GM19438 (cell line): ENCODE measurements at regions not wholly inside any gene's neighbourhood (a gene's known extent, or its start where the extent isn't known, plus 50 kb on each side); places are given as distances from the start of the nearest gene placed in this dataset.

Experiments
- ATAC-seq: cut with Tn5 transposase; IDR thresholded peaks from one replicate; pipeline ENCODE4 v1.9.1; 2021; ENCODE audit warnings: low read depth; ENCODE audit not compliant: unreplicated experiment

GRCh38 chr21:24308183-24308582 lies 1299.1 kb downstream of the MRPL39 start:
- no peak for ATAC-seq

- no peak for ATAC-seq
These were observed 1304.9 kb downstream of the MRPL39 start for GRCh38 chr21:24302400-24302799.

DNA sequence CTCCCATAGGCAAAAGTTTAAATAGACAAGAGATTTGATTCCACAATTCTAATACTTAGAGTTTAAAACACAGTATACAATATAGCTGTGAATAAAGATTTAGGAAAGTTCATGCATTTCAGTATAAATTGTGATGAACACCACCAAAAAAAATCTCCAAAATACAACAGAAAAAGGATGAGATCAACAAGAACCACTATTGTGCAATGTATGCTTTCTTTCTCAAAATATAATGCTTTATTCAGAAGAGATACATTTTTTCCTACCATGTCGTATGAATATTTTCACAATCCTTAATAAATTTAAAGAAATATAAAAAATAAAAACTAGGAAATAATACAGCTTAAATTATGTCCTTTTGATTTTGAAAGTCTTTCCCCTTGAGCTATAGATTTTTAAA lies 1309.2 kb downstream of the MRPL39 start:
- ATAC-seq: no peak

GRCh38 chr21:24294171-24294570 lies 1313.1 kb downstream of the MRPL39 start:
- ATAC-seq: no peak

DNA sequence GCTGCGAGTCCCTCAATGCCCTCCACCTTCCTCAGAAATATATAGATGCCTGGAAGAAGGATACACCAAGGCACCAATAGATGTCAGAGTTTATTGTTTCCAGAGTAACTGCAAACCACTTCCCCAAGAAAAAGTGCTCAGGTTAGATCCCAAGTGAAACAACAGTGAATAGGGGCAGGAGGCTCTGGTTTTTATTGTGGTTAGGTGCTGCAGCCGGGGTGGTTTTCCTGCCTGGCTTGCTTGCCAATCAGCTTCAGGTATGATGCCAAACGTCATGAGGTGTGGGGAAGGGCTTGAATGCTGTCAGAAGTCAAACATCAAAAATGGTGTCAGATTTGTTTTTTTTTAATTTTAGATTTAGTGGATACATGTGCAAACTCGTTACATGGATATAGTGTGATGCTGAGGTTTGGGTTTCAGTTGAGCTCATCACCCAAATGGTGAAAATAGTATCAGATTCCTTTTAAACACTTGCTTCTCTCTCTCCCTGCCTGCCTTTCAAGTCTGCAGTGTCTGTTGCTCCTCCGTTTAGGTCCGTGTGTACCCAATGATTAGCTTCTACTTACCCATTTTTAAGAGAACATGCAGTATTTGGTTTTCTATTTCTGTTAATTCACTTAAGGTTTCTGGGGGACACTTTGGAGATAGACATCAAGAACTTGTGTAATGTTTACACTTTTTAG lies 1317.0 kb downstream of the MRPL39 start:
- ATAC-seq: no peak

GRCh38 chr21:24289539-24289938 lies 1317.7 kb downstream of the MRPL39 start:
- ATAC-seq: no peak

DNA sequence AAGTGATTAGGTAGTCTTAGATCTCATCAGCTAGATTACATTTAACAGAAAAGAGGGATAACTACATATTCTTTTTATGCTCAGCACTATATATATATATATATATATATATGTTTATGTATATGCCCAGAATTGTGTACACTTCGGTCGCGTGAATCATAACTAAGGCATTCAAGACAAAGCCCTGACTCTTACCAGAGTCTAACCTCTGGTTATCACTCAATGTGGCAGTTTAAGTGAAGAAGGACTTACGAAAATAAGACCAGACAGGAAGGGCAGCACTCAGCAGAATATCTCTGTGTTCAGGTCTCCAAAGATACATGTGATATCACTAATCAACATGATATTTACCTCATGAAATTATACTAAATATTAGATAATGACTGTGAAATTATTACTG lies 1326.7 kb downstream of the MRPL39 start:
- no peak for ATAC-seq

- ATAC-seq: no peak
These were observed 1328.6 kb downstream of the MRPL39 start for GRCh38 chr21:24278711-24279110.

DNA sequence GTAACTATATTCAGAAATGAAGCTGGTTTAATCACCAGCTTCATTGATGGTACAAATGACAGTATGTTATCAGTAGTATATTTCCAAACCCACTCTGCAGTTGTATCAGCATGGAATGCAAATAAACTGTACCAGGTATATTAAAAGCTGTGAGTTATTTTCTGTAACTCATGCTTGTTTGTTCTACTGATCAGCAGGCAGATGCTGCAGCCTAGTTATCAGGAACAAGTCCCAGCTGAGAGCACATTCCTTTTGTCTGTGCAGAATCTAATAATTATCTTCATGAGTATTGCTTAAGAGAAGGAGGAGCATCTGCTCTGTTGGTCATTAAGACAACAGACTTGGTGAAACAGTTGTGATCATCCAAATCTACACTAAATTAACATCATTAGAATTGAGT lies 1331.1 kb downstream of the MRPL39 start:
- no peak for ATAC-seq

DNA sequence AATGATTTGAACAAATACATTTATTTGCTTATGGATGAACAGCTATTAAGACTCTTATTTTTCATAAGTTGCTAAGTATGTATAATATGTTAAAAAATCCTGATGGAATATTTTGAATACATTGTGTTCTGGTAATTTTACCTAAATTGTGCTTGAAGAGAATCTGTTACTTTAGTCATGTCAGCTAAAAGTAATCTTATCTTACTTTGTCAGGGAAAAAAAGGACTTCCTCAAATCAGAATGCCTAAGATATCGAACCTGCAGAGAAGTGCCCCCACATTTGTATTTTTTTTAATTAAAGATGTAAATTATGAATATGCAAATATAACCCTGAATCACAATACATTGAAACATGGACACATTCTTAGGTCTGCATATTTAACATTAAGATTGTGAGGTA lies 1331.7 kb downstream of the MRPL39 start:
- no peak for ATAC-seq

DNA sequence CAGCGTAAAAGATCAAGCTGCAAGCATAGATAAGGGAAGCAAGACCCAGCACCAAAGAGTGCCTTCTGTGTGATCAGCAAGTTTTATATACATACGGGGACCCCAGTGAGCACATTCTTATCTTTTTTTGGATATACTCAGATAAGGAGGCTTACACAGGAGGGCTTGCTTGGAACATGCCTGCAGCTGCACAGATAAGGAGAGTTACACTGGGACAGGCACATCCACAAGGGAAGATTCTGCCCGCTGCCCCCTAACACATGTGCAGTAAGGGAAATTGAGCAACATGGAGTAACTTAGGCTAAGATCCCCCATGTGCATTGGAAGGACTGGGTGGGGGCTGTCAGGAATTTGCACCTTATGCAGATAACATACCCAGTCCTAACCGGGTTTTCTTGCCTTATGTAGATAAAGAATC lies 1334.8 kb downstream of the MRPL39 start:
- no peak for ATAC-seq

DNA sequence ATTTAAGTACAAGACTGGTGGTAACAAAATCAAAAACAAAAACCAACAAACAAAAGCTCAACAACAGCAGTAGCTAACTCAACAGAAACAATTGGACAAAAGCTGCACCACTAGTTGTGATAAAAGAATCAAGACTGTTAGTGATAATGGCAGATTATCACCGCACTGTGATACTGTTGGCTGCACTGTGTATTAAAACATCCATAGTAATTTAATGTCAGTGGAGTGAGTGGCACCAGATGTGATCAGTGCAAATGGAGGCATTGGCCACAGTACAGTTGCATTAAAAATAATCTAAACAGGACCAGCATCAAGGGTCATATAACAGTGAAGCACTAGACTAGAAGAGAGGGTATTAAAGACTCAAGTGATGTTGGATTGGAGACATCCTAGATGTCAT lies 1341.3 kb downstream of the MRPL39 start:
- no peak for ATAC-seq

DNA sequence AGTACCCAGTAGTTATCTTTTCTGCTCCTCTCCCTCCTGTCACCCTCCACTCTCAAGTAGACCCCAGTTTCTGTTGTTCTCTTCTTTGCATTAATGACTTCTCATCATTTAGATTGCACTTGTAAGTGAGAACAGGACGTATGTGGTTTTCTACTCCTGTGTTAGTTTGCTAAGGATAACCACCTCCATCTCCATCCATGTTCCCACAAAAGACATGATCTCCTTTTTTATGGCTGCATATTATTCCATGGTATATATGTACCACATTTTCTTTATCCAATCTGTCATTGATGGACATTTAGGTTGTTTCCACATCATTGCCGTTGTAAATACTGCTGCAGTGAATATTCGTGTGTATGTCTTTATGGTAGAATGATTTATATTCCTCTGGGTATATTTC lies 1346.5 kb downstream of the MRPL39 start:
- ATAC-seq: no peak

GRCh38 chr21:24259241-24259640 lies 1348.0 kb downstream of the MRPL39 start:
- no peak for ATAC-seq

DNA sequence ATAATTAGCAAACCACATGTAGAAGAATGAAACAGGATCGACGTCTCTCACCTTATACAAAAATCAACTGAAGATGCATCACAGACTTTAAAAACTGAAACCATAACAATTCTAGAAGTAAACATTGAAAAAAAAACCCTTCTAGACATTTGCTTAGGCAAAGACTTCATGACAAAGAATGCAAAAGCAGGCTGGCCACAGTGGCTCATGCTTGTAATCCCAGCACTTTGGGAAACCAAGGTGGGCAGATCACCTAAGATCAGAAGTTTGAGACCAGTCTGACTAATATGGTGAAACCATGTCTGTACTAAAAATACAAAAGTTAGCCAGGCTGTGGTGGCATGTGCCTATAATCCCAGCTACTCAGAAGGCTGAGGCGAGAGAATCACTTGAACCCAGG lies 1351.7 kb downstream of the MRPL39 start:
- no peak for ATAC-seq

GRCh38 chr21:24225431-24225830 lies 1381.8 kb downstream of the MRPL39 start:
- ATAC-seq: no peak

DNA sequence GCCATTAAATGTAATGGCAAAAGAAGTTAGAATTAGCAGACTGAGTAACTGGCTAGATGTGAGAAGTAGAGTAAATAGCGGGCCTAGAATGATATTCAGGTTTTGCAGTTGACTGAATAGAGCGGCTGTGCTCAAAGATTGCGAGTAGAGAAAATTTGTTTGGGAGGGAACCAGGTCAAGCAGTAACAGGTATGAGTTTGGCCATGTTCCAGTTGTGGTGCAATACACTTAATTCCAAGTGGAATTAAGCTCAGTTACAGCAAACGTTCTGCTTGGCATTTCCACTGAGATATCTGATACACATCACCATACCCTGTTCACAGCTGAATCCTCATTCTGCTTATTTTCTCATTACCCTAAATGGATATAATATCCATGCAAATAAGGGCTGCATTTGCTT lies 1382.9 kb downstream of the MRPL39 start:
- no peak for ATAC-seq

DNA sequence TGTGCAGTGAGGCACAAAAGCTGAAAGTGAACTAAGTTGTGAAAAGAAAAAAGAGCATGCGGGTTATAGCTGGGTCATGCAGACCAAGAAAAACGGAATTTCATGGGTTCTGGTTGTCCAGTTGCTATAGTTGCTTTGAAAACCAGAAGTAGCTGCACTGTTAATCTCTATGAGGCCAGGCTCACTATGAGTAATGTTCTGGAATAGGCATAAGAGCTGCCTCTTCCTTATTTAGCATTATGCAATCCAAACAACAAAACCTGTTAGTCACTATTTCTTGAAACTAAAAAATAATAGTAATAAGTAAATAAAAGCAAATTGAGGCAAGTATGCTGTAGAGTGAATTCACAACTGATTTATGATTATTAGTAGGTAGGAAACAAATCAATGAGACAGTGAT lies 1383.7 kb downstream of the MRPL39 start:
- ATAC-seq: no peak

GRCh38 chr21:24222676-24223075 lies 1384.6 kb downstream of the MRPL39 start:
- ATAC-seq: no peak

GRCh38 chr21:24220446-24220845 lies 1386.8 kb downstream of the MRPL39 start:
- no peak for ATAC-seq

DNA sequence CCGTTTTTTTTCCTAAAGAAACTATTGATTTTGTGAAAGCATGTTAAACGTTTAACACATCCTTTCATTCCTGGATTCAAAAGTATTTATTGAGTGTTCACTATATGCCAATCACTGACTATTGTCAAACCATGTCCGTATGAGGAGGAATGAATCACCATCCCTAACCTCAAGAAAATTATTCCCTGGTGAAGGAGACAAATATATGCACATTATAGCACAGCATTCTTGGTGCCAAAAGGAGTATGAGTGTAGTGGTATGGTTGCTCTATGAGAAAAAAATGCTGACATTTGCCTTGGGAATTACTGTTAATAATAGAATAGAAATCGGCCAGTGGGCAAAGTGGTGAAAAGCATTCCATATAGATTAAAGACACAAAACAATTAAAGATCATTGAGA lies 1390.1 kb downstream of the MRPL39 start:
- no peak for ATAC-seq

DNA sequence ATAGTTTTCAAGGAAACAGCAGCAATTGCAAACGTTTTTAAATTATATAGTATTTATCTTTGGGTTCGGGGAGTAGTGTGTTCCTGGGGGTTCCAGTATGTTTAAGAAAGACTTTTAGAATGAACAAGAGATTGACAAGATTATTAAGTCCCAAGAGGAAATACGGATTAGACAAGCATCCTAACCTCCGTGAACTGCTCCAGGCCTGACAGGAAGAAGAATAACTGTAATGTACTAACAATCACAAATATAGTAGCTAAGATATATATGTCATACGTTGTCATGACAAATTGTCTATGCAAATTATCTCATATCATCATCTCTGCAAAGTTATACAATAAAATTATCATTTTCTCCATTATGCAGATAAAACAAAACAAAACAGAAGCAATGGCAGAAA lies 1397.2 kb downstream of the MRPL39 start:
- ATAC-seq: no peak
